GM18858 (cell line): ENCODE measurements at regions not wholly inside any gene's neighbourhood (a gene's known extent, or its start where the extent isn't known, plus 50 kb on each side); places are given as distances from the start of the nearest gene placed in this dataset.

ENCODE experiments used
- ATAC-seq: cut with Tn5 transposase; IDR thresholded peaks from one replicate; pipeline ENCODE4 v1.9.1; 2021; ENCODE audit not compliant: unreplicated experiment

GRCh38 chr4:1499465-1499864 lies 93.2 kb upstream of the NKX1-1 start:
- no peak for ATAC-seq

- no peak for ATAC-seq
Measured at GRCh38 chr4:1497189-1497801, 91.1 kb upstream of the NKX1-1 start.

DNA sequence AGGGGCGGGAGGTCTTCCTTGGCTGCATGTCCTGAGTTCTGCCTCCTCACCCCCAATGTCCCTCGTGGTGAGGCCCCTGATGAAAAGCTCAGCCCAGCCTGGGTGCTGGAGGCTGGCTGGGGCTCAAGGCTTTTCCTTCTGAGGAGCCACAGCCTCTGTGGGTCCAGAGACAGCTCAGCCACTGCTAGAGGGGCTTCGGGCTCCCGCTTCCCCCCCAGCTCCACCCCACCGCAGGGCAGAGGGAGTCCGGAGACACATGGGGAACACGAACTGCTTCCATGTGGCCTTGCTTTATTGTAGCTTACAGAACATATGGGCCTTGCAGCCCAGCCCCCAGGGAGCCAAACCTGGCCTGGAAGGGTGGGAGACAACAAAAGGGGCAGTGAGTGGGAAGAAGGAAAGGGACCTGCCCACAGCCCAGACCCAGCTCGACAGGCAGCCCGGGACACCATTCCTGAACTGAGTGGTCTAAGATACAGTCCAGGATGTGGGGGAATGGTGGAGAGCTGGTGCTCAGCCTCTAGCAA lies 89.9 kb upstream of the NKX1-1 start:
- no peak for ATAC-seq

DNA sequence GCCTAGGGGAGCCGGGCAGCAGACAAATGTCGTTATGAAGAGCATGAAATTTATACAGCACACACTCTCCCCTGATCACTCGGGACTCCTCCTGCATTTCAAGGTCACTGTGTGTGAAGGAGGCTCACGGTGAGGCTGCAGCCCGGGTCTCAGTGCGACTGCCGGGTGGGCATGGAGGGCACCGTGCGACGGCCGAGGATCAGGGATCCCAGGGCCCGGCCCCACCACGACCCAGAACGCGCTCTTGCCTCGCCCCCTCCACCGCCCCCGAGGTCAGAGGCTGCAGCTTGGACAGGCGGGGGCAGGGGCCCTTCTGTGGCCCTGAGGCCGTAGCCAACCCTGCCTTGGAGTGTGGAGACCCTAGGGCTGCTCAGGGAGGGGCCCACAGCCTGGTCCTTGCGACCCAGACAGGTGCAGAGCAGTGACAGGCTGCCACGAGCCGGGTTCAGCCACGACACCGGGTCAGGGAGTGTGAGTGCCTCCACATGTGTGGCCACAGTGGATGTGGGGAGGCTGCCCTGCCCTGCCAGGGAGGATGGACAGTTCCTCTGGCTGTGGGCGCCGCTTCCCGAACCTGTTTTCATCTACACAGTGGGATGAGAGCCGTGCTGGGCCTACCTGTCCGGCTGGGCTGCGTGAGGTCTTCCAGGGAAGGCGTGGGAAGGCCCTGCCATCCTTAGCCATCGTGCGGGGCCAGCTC lies 89.3 kb upstream of the NKX1-1 start:
- no peak for ATAC-seq

GRCh38 chr4:1494416-1495315 lies 88.4 kb upstream of the NKX1-1 start:
- ATAC-seq: no peak

DNA sequence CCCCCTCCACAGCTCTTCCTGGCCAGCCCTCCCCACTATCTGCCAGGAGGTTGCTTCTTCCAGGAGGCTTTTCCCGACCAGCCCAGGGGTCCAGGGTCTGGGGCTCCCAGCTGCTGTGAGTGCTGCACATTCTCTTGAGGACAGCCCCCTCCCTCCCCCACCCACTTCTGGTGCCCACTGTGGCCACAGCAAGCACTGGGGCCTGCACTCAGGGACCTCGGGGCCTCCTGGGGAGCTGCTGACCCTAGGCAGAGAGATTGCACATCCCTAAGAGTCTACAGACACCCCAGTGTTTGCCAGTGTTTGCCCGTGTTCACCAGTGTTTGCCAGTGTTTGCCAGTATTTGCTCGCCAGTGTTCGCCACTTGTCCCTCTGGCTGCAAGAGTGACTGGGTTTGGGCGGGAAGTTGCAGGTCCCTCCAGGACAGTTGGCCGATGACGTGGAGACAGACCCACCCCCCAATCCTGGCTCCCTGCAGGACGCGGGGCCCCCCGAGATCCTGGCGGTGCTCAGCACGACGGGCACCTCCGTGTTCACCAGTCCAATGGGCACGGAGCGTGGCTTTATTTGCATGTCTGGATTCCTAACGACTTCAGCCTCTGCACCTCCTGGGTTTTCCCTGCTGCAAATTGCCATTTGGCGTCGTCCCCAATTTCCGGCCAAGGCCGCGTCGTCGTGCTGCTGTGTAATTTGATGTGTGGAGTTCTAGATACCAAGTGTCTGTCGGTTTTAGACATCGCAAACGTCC lies 87.5 kb upstream of the NKX1-1 start:
- no peak for ATAC-seq

GRCh38 chr4:1492651-1493539 lies 86.7 kb upstream of the NKX1-1 start:
- no peak for ATAC-seq

DNA sequence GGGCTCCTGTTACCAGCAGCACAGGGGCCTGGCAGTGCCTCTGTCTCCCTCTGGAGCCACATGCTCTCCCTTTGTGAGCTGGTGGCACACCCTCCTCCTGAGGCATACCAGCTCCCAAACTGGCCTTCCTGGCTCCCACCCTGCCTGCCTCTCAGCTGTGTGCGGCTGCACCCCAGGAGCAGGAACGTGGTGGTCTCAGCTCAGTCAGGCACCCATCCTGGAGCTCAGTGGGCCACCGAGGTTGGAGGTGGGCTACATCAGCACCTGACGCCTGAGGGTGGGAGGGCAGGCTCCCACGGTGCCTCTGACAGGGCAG lies 85.9 kb upstream of the NKX1-1 start:
- no peak for ATAC-seq

- no peak for ATAC-seq
Measured at GRCh38 chr4:1491328-1492141, 85.3 kb upstream of the NKX1-1 start.

- ATAC-seq: no peak
Measured at GRCh38 chr4:1490654-1491327, 84.5 kb upstream of the NKX1-1 start.

GRCh38 chr4:1490011-1490653 lies 83.9 kb upstream of the NKX1-1 start:
- no peak for ATAC-seq

DNA sequence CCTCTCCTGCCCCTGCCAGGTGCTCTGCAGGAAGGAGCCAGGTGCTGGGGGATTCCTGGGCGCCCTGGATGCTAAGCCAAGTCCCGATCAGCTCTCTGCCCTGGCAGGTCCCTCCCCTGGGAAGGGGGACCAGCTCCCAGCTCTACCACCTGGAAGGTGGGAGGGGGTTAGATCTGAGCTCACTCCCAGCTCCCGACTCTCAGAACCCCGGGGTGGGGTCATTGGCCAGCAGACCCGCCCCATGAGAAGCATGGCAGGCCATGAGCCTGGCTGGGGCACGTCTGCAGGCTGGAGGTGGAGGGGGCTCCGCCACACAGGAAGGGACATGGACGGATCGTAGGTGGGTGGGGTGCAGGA lies 83.4 kb upstream of the NKX1-1 start:
- ATAC-seq: no peak

DNA sequence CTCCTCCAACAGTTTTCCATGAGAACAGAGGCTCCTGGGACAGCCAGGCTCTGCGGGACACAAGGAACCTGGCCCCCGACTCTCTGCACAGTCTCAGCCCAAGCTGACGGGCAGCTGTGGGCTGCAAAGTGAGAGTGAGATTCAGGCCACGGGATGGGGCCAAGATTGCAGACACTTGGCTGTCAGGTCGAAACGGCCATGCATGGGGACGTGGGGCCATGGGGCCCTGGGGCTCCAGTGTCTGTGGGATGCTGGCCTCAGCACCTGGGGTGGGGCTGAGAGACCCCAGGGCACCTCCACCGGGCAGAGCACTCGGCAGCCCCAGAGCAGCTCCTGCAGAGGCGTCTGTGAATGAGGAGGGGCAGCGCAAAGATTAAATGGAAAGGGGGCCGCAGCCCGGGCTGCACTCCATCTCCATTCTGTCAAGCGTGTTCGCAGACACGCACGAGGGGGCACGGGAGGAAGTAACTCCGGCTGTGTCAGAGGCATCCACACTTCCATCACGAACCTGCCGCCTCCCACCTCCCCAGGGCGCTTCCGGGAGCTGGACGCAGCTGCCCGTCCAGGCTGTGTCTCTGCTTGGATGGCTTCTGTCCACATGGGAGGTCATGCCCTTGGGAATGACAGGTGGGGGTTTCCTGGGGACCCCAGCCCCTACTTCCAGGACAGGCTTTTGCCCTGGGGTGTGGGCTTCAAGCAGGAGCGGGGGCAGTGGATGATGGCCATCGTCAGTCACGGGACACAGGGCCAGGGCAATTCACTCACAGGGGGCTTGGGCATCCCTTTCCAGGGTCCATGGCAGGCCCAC lies 82.8 kb upstream of the NKX1-1 start:
- ATAC-seq: no peak

DNA sequence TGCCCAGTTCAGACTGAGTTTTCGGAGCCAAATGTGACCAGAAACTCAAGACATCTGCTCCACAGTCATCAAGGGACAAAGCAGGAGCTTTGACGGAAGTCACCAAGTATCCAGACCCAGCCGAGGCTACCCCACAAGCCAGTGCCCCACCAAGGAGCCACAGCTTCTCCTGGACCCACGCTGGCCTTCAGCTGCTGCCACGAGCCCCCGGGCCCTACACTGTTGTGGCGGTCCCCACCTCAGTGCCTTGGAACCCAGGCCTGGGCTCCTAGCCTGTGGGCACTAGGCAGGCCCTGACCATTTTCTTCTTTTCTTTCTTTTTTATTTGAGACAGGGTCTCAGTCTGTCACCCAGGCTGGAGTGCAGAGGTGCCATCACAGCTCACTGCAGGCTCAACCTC lies 82.1 kb upstream of the NKX1-1 start:
- no peak for ATAC-seq

DNA sequence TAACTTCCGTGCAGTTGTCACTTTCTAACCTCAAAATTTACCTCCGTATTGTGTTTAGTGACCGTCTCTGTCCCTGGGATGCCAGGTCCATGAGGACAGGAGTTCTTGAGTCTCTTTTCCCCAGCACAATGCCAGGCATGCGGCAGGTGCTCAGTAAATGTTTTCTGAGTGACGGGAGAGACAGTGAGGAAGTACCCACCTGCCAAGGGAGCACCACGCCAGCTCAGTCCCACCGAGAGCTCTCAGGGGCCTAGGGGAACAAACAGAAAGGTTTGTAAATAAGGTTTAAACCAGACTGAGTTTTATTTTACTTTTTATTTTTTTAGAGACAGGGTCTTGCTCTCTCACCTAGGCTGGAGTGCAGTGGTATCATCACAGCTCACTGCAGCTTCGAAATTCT lies 81.5 kb upstream of the NKX1-1 start:
- no peak for ATAC-seq

GRCh38 chr4:1487106-1487505 lies 80.9 kb upstream of the NKX1-1 start:
- no peak for ATAC-seq

GRCh38 chr4:1485280-1485679 lies 79.0 kb upstream of the NKX1-1 start:
- ATAC-seq: no peak

GRCh38 chr4:1480720-1481119 lies 74.5 kb upstream of the NKX1-1 start:
- ATAC-seq: no peak
